Omental fat pad (tissue), 3 donors: ENCODE measurements at regions not wholly inside any gene's neighbourhood (a gene's known extent, or its start where the extent isn't known, plus 50 kb on each side); places are given as distances from the start of the nearest gene placed in this dataset.

ENCODE experiments used
- ATAC-seq: fragments of 150-250 bp; one replicate; pipeline ENCODE4 v1.9.1; 2016; ENCODE audit warnings: mild to moderate bottlenecking, moderate library complexity; ENCODE audit not compliant: low FRiP score
- DNase-seq: peaks from one replicate; pipeline ENCODE4 v3.0.0-alpha.2; 2019; ENCODE audit warnings: low spot score
- TF ChIP-seq, protein P1 (sequence below), 3 donors: fragments of 450-650 bp; IDR thresholded peaks; one replicate each; pipeline ENCODE4 v1.5.1; 2016 to 2017; ENCODE audit warnings: antibody characterized with exemption in 3 of 3, mild to moderate bottlenecking in 3 of 3, moderate library complexity in 2 of 3

DNA sequence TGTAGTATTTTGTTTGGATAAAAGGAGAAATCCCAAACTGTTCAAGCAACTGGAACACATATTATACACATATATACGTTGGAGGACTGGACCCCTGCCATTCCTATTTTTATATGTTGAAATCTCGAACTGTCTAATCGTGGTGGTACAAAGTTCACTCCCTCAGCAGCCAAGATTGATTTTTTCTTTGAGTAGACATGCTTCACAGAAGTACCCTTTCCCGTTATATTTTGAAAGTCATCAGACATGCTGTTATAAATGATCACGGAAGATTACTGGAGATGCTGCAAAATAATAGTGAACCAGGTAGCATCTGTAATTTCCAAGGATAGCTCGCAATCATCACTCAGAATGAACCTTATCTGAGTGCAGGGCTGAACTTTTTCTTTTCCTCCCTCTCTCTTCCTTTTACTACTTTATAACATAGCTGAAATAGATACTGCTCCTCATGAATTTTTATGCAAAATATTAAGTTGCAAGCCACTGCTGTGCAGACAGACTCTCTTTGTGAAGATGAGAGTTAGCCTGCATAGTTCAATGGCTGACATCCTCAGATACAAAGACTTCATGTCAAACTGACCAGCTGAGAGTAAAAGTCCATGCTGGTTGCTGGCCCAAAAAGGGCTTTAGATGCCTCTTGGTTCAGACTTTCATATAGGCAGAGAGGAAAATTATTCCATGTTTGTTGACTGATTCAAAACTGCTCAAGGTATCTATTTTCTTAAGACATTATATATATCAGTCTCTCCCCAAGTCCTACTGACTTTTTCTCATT, 451.9 kb downstream of the TMEM38B start:
- DNase-seq (no peak), ATAC-seq (no peak)
- TF ChIP-seq, protein P1, sequence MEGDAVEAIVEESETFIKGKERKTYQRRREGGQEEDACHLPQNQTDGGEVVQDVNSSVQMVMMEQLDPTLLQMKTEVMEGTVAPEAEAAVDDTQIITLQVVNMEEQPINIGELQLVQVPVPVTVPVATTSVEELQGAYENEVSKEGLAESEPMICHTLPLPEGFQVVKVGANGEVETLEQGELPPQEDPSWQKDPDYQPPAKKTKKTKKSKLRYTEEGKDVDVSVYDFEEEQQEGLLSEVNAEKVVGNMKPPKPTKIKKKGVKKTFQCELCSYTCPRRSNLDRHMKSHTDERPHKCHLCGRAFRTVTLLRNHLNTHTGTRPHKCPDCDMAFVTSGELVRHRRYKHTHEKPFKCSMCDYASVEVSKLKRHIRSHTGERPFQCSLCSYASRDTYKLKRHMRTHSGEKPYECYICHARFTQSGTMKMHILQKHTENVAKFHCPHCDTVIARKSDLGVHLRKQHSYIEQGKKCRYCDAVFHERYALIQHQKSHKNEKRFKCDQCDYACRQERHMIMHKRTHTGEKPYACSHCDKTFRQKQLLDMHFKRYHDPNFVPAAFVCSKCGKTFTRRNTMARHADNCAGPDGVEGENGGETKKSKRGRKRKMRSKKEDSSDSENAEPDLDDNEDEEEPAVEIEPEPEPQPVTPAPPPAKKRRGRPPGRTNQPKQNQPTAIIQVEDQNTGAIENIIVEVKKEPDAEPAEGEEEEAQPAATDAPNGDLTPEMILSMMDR (IDR thresholded peaks at IDR 0.05) = no peak

DNA sequence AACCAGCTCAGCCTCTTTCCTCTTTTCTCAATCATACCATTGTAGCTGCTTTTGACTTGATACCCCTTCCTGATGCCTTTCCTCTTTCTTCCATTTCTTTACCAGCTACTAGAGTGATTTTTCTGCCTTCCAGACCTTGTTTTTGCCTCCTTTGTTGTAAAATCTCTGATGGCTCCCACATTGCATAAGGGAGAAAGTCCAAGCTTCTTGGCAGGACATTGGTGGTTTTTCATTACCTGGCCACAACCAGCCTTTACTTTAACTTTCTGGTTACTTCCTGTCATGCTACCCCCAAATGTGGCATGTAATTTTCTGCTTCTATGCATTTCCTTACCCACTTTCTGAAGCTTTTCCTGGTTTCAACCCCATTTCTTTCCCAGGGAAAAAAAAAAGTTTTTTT, 452.5 kb downstream of the TMEM38B start:
- TF ChIP-seq, protein P1 (IDR thresholded peaks at IDR 0.05) = no peak
- DNase-seq (no peak), ATAC-seq (no peak)

- no peak for DNase-seq
- TF ChIP-seq, protein P1 (IDR thresholded peaks at IDR 0.05) = no peak
- ATAC-seq = no peak
These were observed 455.6 kb downstream of the TMEM38B start for GRCh38 chr9:106149956-106150355.

DNA sequence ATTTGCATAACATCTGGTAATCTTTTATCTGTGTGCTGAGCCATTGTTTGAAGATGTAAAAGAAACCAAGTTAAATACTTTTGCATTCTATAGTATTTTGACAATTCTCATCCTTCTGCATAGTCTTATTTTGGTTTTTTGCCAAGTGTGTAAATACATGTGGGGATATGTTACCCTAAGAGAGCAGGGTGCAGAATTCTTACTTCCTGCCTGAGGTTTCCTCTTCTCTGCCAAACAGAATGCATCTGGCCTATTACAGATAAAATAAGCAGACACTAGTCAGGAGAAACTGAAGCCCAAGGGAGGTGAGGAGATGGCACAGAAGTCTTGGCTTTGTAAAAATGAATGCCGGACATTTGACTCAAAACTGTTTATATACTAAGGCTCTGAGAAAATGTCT, 462.1 kb downstream of the TMEM38B start:
- no peak for DNase-seq
- no peak for ATAC-seq
- TF ChIP-seq, protein P1 (IDR thresholded peaks at IDR 0.05) = no peak

DNA sequence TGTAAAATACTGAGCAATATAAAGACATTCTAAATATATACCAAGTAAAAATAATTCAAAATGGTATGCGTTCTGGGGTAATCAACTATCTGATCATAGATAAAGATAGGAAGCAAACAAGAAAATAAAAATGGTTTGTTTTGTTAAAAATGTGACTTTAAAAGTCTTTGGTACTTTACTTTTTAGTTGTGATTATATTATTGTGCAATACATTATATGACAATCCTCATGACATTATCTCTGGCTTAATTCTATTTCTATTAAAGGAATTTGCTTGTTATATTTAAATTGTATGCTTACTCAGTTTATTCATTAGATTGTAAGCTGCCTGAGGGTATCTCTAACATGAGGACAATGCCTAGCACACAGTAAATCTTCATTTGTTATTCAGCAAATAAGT, 477.9 kb downstream of the TMEM38B start:
- DNase-seq = no peak
- TF ChIP-seq, protein P1 (IDR thresholded peaks at IDR 0.05) = no peak
- no peak for ATAC-seq

GRCh38 chr9:106174346-106174745, 480.0 kb downstream of the TMEM38B start:
- ATAC-seq = no peak
- no peak for DNase-seq
- TF ChIP-seq, protein P1 (IDR thresholded peaks at IDR 0.05) = no peak

DNA sequence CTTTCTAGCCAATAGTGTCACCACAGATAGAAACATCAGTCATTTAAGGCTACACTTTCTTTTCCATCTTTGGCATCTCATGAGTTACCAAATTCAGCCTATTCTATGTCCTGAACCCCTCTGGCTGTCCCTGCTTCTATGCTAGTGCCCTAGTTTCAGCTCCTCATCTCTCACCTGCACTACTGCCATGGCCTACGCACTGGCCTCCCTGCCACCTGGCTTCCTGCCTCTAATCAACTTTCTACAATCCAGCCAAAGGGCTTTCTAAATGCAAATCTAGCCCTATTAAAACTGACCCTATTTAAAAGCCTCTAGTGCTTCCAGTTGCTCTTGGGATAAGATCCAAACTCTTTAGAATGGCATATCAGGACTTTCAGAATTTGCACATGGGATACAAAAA, 482.9 kb downstream of the TMEM38B start:
- TF ChIP-seq, protein P1 (IDR thresholded peaks at IDR 0.05) = no peak
- DNase-seq (no peak), ATAC-seq (no peak)
